Daoy (cell line): ENCODE measurements at regions not wholly inside any gene's neighbourhood (a gene's known extent, or its start where the extent isn't known, plus 50 kb on each side); places are given as distances from the start of the nearest gene placed in this dataset.

ENCODE experiments used
- DNase-seq: peaks from one replicate; pipeline ENCODE4 v3.0.0-alpha.2; 2015; ENCODE audit warnings: low read depth

- DNase-seq: no peak
These were observed 97.6 kb upstream of the SLC38A2 start for GRCh38 chr12:46470036-46470627.

- no peak for DNase-seq
These were observed 96.2 kb upstream of the SLC38A2 start for GRCh38 chr12:46468813-46469212.

GRCh38 chr12:46468160-46468559 lies 95.6 kb upstream of the SLC38A2 start:
- DNase-seq: peak; percentile 42

GRCh38 chr12:46465307-46465706 lies 92.7 kb upstream of the SLC38A2 start:
- DNase-seq: no peak

- no peak for DNase-seq
These were observed 92.3 kb upstream of the SLC38A2 start for GRCh38 chr12:46464863-46465262.

- no peak for DNase-seq
These were observed 90.2 kb upstream of the SLC38A2 start for GRCh38 chr12:46462641-46463355.

- DNase-seq: no peak
These were observed 89.5 kb upstream of the SLC38A2 start for GRCh38 chr12:46461907-46462640.

- DNase-seq: no peak
These were observed 88.9 kb upstream of the SLC38A2 start for GRCh38 chr12:46461459-46461858.

- DNase-seq: no peak
These were observed 88.2 kb upstream of the SLC38A2 start for GRCh38 chr12:46460682-46461210.

- no peak for DNase-seq
These were observed 87.4 kb upstream of the SLC38A2 start for GRCh38 chr12:46459861-46460545.

GRCh38 chr12:46459111-46459510 lies 86.5 kb upstream of the SLC38A2 start:
- DNase-seq: peak; percentile 86

- no peak for DNase-seq
These were observed 86.0 kb upstream of the SLC38A2 start for GRCh38 chr12:46458500-46459102.

GRCh38 chr12:46457958-46458357 lies 85.4 kb upstream of the SLC38A2 start:
- DNase-seq: no peak

- no peak for DNase-seq
These were observed 84.1 kb upstream of the SLC38A2 start for GRCh38 chr12:46456356-46457334.

GRCh38 chr12:46455648-46456352 lies 83.2 kb upstream of the SLC38A2 start:
- DNase-seq: peak; percentile 40

GRCh38 chr12:46454981-46455380 lies 82.4 kb upstream of the SLC38A2 start:
- DNase-seq: no peak

GRCh38 chr12:46453428-46453827 lies 80.9 kb upstream of the SLC38A2 start:
- no peak for DNase-seq

GRCh38 chr12:46452776-46453175 lies 80.2 kb upstream of the SLC38A2 start:
- no peak for DNase-seq

GRCh38 chr12:46452061-46452615 lies 79.6 kb upstream of the SLC38A2 start:
- no peak for DNase-seq
